ENCODE measurements at regions not wholly inside any gene's neighbourhood (a gene's known extent, or its start where the extent isn't known, plus 50 kb on each side); places are given as distances from the start of the nearest gene placed in this dataset.

- POLR2A ChIA-PET = no interaction called here
- Histone ChIP-seq H3K27me3 (replicated peaks; ENCODE audit: control insufficient read depth, insufficient read depth, low read length) (no peaks in the 10 kb centered on the region), H3K9me3 (no peaks in the 10 kb centered on the region), H3K4me1 (0 out of 2 replicates have a peak, but pooled peaks cover 5% of the 10 kb centered on the region), H3K4me3 (ENCODE audit: low read depth, low read length) (no peak overlapping the region), H3K36me3 (ENCODE audit: control insufficient read depth, insufficient read depth, low read length) (no peaks in the 10 kb centered on the region)
- no peak overlapping the region for H3K27ac Mint-ChIP-seq (ENCODE audit: unreplicated experiment)
- no peaks in the 10 kb centered on the region for H3K9me3 Mint-ChIP-seq (ENCODE audit: unreplicated experiment)
- no peak for DNase-seq
- no TSS peak for BruUV-seq (replicated peaks)
- no peak for TF ChIP-seq CTCF (IDR thresholded peaks at IDR 0.05; ENCODE audit: insufficient read depth in 1 of 2, low read depth in 1 of 2, low read length in 1 of 2, severe bottlenecking in 1 of 2, unreplicated experiment in 1 of 2)
- H3K36me3 Mint-ChIP-seq (ENCODE audit: insufficient read depth, unreplicated experiment) = no peaks in the 10 kb centered on the region
- CTCF ChIA-PET = no interaction called here
- no peaks in the 10 kb centered on the region for H3K27me3 Mint-ChIP-seq (ENCODE audit: insufficient read depth, unreplicated experiment)
- intact Hi-C loops (cut with micrococcal nuclease; ENCODE audit: unreplicated experiment) = no loop called here
- H3K4me3 Mint-ChIP-seq (ENCODE audit: unreplicated experiment) = no peak overlapping the region
- peaks cover 6% of the 10 kb centered on the region for H3K4me1 Mint-ChIP-seq (ENCODE audit: low read depth, unreplicated experiment)
These were observed 965.6 kb upstream of the CHORDC1 start for GRCh38 chr11:91188484-91188883.

GRCh38 chr11:91187314-91187713, 964.5 kb upstream of the CHORDC1 start:
- ChIA-PET POLR2A (no interaction called here), CTCF (no interaction called here)
- BruUV-seq (replicated peaks) = no TSS peak

GRCh38 chr11:91178366-91178765, 955.5 kb upstream of the CHORDC1 start:
- no peaks in the 10 kb centered on the region; the same call in none of the 2 replicates for H3K9me3 ChIP-seq
- no peak overlapping the region for H3K4me3 ChIP-seq (ENCODE audit: low read depth, low read length)
- no peaks in the 10 kb centered on the region for H3K4me1 Mint-ChIP-seq (ENCODE audit: low read depth, unreplicated experiment)
- POLR2A ChIA-PET = no interaction called here
- no peak overlapping the region for H3K27ac Mint-ChIP-seq (ENCODE audit: unreplicated experiment)
- no peaks in the 10 kb centered on the region for H3K36me3 Mint-ChIP-seq (ENCODE audit: insufficient read depth, unreplicated experiment)
- peaks cover 13% of the 10 kb centered on the region for H3K9me3 Mint-ChIP-seq (ENCODE audit: unreplicated experiment)
- no peaks in the 10 kb centered on the region for H3K36me3 ChIP-seq (ENCODE audit: control insufficient read depth, insufficient read depth, low read length)
- no peak for TF ChIP-seq CTCF (IDR thresholded peaks at IDR 0.05; ENCODE audit: insufficient read depth in 1 of 2, low read depth in 1 of 2, low read length in 1 of 2, severe bottlenecking in 1 of 2, unreplicated experiment in 1 of 2)
- no peaks in the 10 kb centered on the region for H3K27me3 ChIP-seq (replicated peaks; ENCODE audit: control insufficient read depth, insufficient read depth, low read length)
- H3K4me1 ChIP-seq = no peaks in the 10 kb centered on the region
- CTCF ChIA-PET = no interaction called here
- intact Hi-C loops (cut with micrococcal nuclease; ENCODE audit: unreplicated experiment) = no loop called here
- DNase-seq = no peak
- no TSS peak for BruUV-seq (replicated peaks)
- H3K4me3 Mint-ChIP-seq (ENCODE audit: unreplicated experiment) = no peak overlapping the region
- no peaks in the 10 kb centered on the region for H3K27me3 Mint-ChIP-seq (ENCODE audit: insufficient read depth, unreplicated experiment)

More at GRCh38 chr11:91187314-91187713, 964.5 kb upstream of the CHORDC1 start:
- no peak for DNase-seq
- H3K4me1 Mint-ChIP-seq (ENCODE audit: low read depth, unreplicated experiment) = peaks cover 6% of the 10 kb centered on the region
- no peak overlapping the region for H3K4me3 Mint-ChIP-seq (ENCODE audit: unreplicated experiment)
- H3K27ac Mint-ChIP-seq (ENCODE audit: unreplicated experiment) = no peak overlapping the region
- peaks cover 11% of the 10 kb centered on the region for H3K9me3 Mint-ChIP-seq (ENCODE audit: unreplicated experiment)
- no peak for TF ChIP-seq CTCF (IDR thresholded peaks at IDR 0.05; ENCODE audit: insufficient read depth in 1 of 2, low read depth in 1 of 2, low read length in 1 of 2, severe bottlenecking in 1 of 2, unreplicated experiment in 1 of 2)
- no peaks in the 10 kb centered on the region for H3K36me3 Mint-ChIP-seq (ENCODE audit: insufficient read depth, unreplicated experiment)
- no peaks in the 10 kb centered on the region for H3K36me3 ChIP-seq (ENCODE audit: control insufficient read depth, insufficient read depth, low read length)
- no peaks in the 10 kb centered on the region for H3K9me3 ChIP-seq
- no peak overlapping the region for H3K4me3 ChIP-seq (ENCODE audit: low read depth, low read length)
- no peaks in the 10 kb centered on the region for H3K27me3 ChIP-seq (replicated peaks; ENCODE audit: control insufficient read depth, insufficient read depth, low read length)
- intact Hi-C loops (cut with micrococcal nuclease; ENCODE audit: unreplicated experiment) = no loop called here
- H3K27me3 Mint-ChIP-seq (ENCODE audit: insufficient read depth, unreplicated experiment) = no peaks in the 10 kb centered on the region
- H3K4me1 ChIP-seq = 0 out of 2 replicates have a peak, but pooled peaks cover 5% of the 10 kb centered on the region

All from Caco-2 (cell line).